CD4-positive, alpha-beta T cell (primary cell): ENCODE measurements at regions not wholly inside any gene's neighbourhood (a gene's known extent, or its start where the extent isn't known, plus 50 kb on each side); places are given as distances from the start of the nearest gene placed in this dataset.

ENCODE experiments used
- ATAC-seq: fragments of 200-7000 bp; cut with Tn5 transposase; one replicate; pipeline ENCODE4 v1.10.0; 2022; ENCODE audit warnings: mild to moderate bottlenecking; ENCODE audit not compliant: poor library complexity
- CTCF ChIA-PET: fragments of 350-600 bp; sonication (Branson Sonifier 250); formaldehyde crosslinking; loops from one replicate; lab custom pipeline; 2021; ENCODE audit warnings: antibody characterized with exemption, inconsistent platforms; lab: Charles Lee
- POLR2A ChIA-PET: fragments of 350-600 bp; sonication (Branson Sonifier 250); formaldehyde crosslinking; loops from one replicate; lab custom pipeline; 2021; ENCODE audit warnings: antibody characterized with exemption, inconsistent platforms; lab: Charles Lee
- DNase-seq, 14 experiments: peaks; one replicate each; pipeline ENCODE4 v3.0.0-alpha.2; 2013 to 2020; ENCODE audit warnings: mixed read lengths in 2 of 14
- H3K27ac ChIP-seq, 2 donors: one replicate each; pipeline versions ENCODE4 v1.5.1 to v1.7.0; 2013; ENCODE audit warnings: low read length in 2 of 2, low read depth in 1 of 2, mild to moderate bottlenecking in 1 of 2
- H3K27me3 ChIP-seq, 2 experiments: 1 replicate in 1 of 2; 2 replicates in 1 of 2; pipeline versions ENCODE4 v1.6.1 to v1.7.0; 2013; ENCODE audit warnings: low read length in 2 of 2, control low read depth in 1 of 2, mild to moderate bottlenecking in 1 of 2, moderate library complexity in 1 of 2; ENCODE audit not compliant: insufficient read depth in 2 of 2, control insufficient read depth in 1 of 2
- H3K36me3 ChIP-seq: one replicate; pipeline ENCODE4 v1.6.1; 2013; ENCODE audit warnings: low read length, control low read depth; ENCODE audit not compliant: insufficient read depth
- H3K4me1 ChIP-seq: one replicate; pipeline ENCODE4 v1.6.1; 2013; ENCODE audit warnings: low read length, control low read depth; ENCODE audit not compliant: insufficient read depth
- H3K4me3 ChIP-seq: one replicate; pipeline ENCODE4 v1.5.1; 2013; ENCODE audit warnings: mild to moderate bottlenecking, low read length, moderate library complexity
- H3K9me3 ChIP-seq, 2 experiments: 1 replicate in 1 of 2; 2 replicates in 1 of 2; pipeline versions ENCODE4 v1.6.1 to v1.7.0; 2013; ENCODE audit warnings: low read length in 2 of 2, mild to moderate bottlenecking in 2 of 2, control low read depth in 1 of 2, moderate library complexity in 1 of 2; ENCODE audit not compliant: control insufficient read depth in 1 of 2, insufficient read depth in 1 of 2
- H3K27ac Mint-ChIP-seq: one replicate; pipeline ENCODE4 v1.8.0; 2020; ENCODE audit warnings: mixed read lengths
- H3K27me3 Mint-ChIP-seq: one replicate; pipeline ENCODE4 v1.8.0; 2021; ENCODE audit warnings: mixed read lengths
- H3K36me3 Mint-ChIP-seq: one replicate; pipeline ENCODE4 v1.8.0; 2021; ENCODE audit warnings: low read depth, mixed read lengths
- H3K4me1 Mint-ChIP-seq: one replicate; pipeline ENCODE4 v1.8.0; 2021; ENCODE audit warnings: low read depth, mixed read lengths
- H3K4me3 Mint-ChIP-seq: one replicate; pipeline ENCODE4 v1.8.0; 2020; ENCODE audit warnings: mild to moderate bottlenecking, mixed read lengths
- H3K9me3 Mint-ChIP-seq: one replicate; pipeline ENCODE4 v1.8.0; 2020; ENCODE audit warnings: mixed read lengths
- CTCF ChIP-seq: fragments of 200-600 bp; IDR thresholded peaks from one replicate; pipeline ENCODE4 v1.8.0; 2022; ENCODE audit warnings: antibody characterized with exemption, mild to moderate bottlenecking
- intact Hi-C, 2 experiments: fragments of 100-400 bp; cut with DNase I in 1 of 2; cut with micrococcal nuclease in 1 of 2; formaldehyde crosslinking; loops; one replicate each; pipeline versions ENCODE4 v1.15.1 to v1.9.0; 2023 to 2025; cut with DNase I, micrococcal nuclease

- Histone ChIP-seq H3K4me3 (no peak overlapping the region), H3K27ac (no peak overlapping the region), H3K9me3 (no peaks in the 10 kb centered on the region), H3K27me3 (no peaks in the 10 kb centered on the region), H3K4me1 (no peaks in the 10 kb centered on the region), H3K36me3 (no peaks in the 10 kb centered on the region)
- intact Hi-C loops, result no loop called here
- POLR2A ChIA-PET, result interaction anchor here (1.0 to 1.4 kb wide), 2 partner anchors 10 to 90 kb away, joined by 3 read pairs; no protein-coding TSS in a partner anchor
- Mint-ChIP-seq H3K36me3 (no peaks in the 10 kb centered on the region), H3K9me3 (no peaks in the 10 kb centered on the region), H3K27me3 (no peaks in the 10 kb centered on the region), H3K4me3 (no peak overlapping the region), H3K4me1 (no peaks in the 10 kb centered on the region), H3K27ac (no peak overlapping the region)
- DNase-seq (no peak), ATAC-seq (no peak)
- no peak for TF ChIP-seq CTCF
- CTCF ChIA-PET, result interaction anchor here (0.6 to 1.5 kb wide), 2 partner anchors 8 to 64 kb away, joined by 3 read pairs; no protein-coding TSS in a partner anchor
These were observed 62.3 kb upstream of the RUNX1 start for GRCh38 chr21:35111321-35111930.

- no peak for TF ChIP-seq CTCF
- intact Hi-C loops, result no loop called here
- no peak overlapping the region for H3K27ac Mint-ChIP-seq
- ATAC-seq (no peak), DNase-seq (no peak)
- no peak overlapping the region for H3K4me3 Mint-ChIP-seq
- H3K36me3 ChIP-seq, result no peaks in the 10 kb centered on the region
- no peaks in the 10 kb centered on the region for H3K27me3 ChIP-seq
- H3K27ac ChIP-seq, result no peak overlapping the region
- ChIA-PET POLR2A (no interaction called here), CTCF (no interaction called here)
- no peaks in the 10 kb centered on the region for H3K9me3 Mint-ChIP-seq
- no peaks in the 10 kb centered on the region for H3K9me3 ChIP-seq
- no peaks in the 10 kb centered on the region for H3K27me3 Mint-ChIP-seq
- H3K4me3 ChIP-seq, result no peak overlapping the region
- H3K36me3 Mint-ChIP-seq, result no peaks in the 10 kb centered on the region
- H3K4me1 Mint-ChIP-seq, result no peaks in the 10 kb centered on the region
- no peaks in the 10 kb centered on the region for H3K4me1 ChIP-seq
These were observed 59.8 kb upstream of the RUNX1 start for GRCh38 chr21:35108887-35109286.

- Mint-ChIP-seq H3K27me3 (no peaks in the 10 kb centered on the region), H3K36me3 (no peaks in the 10 kb centered on the region), H3K4me1 (no peaks in the 10 kb centered on the region), H3K4me3 (no peak overlapping the region), H3K9me3 (no peaks in the 10 kb centered on the region), H3K27ac (no peak overlapping the region)
- ATAC-seq (no peak), DNase-seq (no peak)
- intact Hi-C loops, result no loop called here
- no peaks in the 10 kb centered on the region for H3K36me3 ChIP-seq
- no peaks in the 10 kb centered on the region for H3K9me3 ChIP-seq
- POLR2A ChIA-PET, result no interaction called here
- H3K27me3 ChIP-seq, result no peaks in the 10 kb centered on the region
- H3K4me1 ChIP-seq, result peaks cover 6% of the 10 kb centered on the region
- CTCF ChIA-PET, result no interaction called here
- H3K27ac ChIP-seq, result no peak overlapping the region
- no peak for TF ChIP-seq CTCF
- no peak overlapping the region for H3K4me3 ChIP-seq
These were observed 58.4 kb upstream of the RUNX1 start for GRCh38 chr21:35107520-35107919.
